HG02943 (cell line): ENCODE measurements at regions not wholly inside any gene's neighbourhood (a gene's known extent, or its start where the extent isn't known, plus 50 kb on each side); places are given as distances from the start of the nearest gene placed in this dataset.

Source experiments
- ATAC-seq: cut with Tn5 transposase; IDR thresholded peaks from one replicate; pipeline ENCODE4 v1.9.1; 2021; ENCODE audit warnings: mild to moderate bottlenecking, low read depth, moderate library complexity; ENCODE audit not compliant: unreplicated experiment

DNA sequence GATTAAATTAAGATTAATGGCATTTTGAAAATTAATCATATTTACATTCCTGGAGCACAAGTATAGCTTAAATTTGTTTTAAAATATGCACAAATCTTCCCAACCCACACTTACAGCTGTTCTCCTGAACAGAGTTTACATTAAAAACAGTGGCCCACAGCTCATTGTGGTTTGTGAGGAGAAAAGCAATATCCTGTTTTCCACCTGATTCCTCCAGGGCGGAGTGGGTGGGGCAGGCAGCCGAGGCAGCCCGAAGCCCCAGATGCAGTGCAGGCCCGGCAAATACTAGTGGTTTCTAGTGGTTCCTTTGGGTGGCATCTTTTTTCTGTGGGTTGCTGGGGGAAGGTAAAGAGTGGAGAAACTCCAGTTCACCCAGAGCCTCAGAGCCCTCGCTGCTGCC, 280.8 kb downstream of the ARHGAP12 start:
- ATAC-seq = no peak

DNA sequence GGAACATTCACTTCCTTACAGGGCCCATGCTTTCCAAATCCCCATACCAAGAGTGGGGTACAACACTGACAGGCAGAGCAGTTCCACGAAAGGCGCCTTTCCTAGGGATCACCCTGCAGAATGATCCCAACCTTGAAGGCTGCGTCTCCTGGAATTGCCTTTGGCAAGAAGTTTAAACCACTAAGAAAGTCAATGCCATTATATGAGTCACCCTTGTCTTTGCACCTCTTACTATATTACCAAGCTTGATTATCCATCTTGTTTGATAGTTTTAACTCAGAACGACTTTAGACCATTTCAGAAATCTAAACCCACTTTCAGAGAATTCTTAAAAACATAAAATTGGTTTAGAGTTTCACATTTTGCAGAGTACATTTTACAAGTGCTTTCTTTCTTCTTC, 282.1 kb downstream of the ARHGAP12 start:
- ATAC-seq = no peak

DNA sequence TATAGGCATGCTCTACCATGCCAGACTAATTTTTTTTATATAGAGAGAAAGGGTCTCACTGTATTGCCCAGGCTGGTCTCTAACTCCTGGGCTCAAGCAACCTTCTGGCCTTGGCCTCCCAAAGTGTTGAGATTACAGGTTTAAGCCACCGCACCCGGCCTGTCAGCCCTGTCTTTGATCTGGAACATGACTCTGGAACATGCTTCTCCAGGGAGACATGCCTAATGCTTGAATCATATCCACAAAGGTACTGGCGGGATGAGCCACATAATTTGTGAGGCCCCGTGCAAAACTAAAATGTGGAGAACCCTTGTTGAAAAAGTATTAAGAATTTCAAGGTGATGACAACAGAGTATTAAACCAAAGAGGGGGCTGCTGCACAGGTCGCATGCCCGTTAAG, 282.8 kb downstream of the ARHGAP12 start:
- no peak for ATAC-seq

DNA sequence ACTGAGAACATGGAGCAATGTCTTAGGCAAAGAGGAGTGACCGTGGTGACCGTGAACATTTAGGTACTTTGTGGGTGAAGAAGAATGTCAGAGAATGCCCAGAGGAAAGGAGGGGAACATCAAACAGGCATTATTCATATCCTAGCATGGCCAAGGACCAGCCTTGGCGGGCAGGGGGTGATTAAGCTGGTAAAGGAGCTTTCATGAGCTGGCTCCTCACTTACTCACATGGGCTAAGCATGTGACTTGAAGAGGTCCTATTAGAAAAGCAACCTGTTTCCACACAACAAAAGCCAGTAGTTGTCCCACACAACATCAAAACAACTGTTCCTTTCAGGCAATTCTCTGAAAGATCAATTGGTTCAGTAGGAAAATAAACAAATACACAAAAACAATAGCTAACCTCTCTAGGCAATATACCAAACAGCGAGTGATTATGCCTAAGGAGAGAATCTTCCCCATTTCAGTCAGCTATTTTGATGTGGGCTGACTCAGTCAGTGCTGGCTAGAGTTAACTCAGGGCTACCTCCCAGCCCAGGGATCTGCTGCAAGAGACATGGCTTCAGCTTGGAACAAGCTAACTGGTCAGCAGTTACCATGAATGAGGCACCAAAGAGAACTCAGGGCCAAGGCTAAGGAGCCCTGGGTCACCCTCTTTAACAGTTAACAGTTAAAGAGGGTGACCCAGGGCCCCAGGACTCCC, 283.5 kb downstream of the ARHGAP12 start:
- no peak for ATAC-seq

DNA sequence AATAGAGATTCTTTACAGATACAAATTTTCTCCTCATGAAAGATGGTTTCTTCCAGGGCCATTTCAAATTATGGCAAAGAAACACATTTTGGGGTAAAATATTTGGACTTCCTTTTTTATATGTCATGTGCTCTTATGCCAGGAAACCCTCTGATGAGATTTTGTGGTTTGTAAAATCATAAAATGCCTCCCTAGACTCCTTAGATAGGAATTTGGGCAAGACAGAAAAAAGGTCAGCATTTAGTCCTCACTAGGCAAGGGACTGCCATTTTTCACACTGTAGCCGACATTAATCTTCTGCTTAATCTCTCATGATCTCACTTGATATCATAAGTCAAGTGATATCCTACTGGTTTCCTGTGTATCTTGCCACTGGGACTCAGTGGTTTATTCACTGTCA, 286.4 kb downstream of the ARHGAP12 start:
- ATAC-seq = no peak

DNA sequence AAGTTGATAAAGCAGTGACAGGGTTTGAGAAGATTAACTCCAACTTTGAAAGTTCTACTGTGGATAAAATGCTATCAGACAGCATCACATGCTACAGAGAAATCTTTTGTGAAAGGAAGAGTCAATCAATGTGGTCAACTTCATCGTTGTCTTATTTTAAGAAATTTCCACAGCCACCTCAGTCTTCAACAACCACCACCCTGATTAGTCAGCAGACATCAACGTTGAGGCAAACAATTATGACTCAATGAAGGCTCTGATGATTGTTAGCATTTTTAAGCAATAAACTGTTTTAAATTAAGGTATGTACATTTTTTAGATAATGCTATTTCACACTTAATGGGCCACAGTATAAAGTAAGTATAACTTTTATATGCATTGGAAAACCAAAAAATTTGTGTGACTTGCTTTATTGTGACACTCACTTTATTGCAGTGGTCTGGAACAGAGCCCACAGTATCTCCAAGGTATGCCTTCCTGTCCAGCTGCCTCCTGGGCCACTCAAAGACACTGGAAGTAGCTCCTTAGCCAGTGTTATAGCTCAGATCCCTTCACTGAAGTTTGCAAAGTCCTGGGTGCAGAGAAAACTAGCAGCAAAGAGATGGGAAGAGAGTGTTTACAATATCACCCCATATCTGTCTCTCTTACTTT, 293.1 kb downstream of the ARHGAP12 start:
- ATAC-seq = no peak

DNA sequence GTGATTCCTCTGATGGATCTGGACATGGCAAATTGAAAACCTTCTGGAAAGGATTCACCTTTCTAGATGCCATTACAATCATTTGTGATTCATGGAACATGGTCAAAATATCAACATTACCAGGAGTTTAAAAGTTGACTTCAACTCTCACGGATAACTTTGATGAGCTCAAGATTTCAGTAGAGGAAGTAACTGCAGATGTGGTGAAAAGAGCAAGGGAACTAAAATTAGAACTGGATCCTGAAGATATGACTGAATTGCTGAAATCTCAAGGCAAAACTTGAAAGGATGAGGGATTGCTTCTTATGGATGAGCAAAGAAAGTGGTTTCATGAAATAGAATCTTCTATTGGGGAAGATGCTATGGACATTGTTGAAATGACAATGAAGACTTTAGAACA, 293.6 kb downstream of the ARHGAP12 start:
- no peak for ATAC-seq

DNA sequence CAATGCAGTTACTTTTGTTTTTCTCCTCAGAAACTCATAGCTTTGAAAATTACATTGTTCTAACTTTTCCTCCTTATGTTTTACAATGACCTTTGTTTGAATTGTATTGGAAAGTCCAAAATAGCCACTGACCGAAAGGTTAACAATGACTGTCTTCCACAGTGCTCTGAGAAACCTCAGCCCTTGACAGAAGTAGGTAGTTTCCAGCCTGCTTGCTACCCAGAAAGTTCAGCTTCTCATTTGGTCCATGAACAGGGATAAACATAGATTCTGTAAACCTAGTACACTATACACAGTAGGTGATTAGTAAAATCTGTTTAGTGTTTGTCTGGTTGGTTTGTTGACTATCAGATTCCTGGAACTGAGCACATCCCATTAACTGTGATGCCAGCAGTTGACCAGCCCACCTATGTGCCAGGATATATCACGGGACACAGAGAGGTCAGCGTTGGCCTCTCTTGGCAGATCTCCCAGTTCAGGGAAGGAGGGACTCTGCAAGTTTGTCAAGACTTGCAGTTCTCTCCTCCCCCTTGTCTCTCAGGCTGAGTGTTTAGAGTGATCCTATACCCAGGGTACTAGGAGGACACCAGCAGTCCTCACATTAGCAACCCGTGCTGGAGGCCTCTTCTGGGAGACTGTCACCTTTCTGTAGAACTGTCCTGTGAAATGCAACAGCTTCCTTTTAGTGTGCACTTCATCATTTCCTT, 297.6 kb downstream of the ARHGAP12 start:
- ATAC-seq = no peak

DNA sequence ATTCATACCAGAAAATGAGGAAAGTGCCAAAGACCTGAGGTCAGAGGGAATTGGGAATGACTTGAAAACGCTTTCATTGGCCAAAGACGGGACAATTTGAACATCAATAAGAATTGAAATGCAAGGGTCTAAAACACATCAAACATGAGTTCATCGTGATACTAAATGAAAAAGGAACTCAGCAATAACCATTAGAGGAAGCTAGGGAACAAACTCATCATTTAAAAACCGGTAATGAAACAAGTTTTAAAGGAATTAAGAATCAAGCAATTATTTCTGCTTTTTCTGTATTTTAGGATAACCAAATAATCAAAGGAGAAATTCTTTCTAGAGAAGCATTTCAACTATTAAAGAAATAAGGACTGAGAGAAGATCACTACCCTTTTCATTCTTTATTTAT, 303.1 kb downstream of the ARHGAP12 start:
- no peak for ATAC-seq

DNA sequence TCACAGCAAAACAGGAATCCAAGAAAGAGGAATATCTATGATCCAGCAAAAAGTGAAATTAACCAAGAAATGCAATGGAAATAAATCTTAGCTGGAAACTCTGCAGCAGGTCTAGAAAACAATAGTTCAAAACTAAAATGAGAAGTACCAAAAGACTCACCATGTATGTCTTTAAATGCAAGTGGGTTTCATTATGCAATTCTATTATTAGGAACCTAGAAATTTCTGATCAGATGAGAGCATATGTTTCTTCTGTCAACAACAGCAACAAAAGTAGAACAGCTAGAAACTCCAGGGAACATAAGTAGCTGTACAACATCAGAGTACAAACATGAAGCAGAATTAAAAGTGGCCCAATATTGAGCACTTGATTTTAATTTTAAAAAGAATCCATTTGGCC, 304.0 kb downstream of the ARHGAP12 start:
- no peak for ATAC-seq

DNA sequence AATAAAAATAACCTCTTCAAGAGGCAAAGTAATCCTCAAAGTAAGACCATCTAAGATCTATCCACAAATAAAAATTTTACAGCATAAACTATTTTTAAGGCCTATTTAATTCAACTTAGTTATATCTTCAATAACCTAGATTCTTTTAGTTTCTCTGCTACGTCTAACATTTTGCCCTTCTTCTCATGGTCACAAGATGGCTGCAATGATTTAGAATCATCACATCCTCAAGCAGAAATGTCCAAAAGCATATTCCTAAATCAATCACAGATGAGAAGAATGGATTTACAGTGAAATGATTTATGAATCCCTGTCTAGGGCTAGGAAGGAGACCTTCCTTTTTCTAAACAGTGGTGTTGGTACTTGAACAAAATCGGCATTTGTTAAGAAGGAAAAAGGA, 304.7 kb downstream of the ARHGAP12 start:
- no peak for ATAC-seq

DNA sequence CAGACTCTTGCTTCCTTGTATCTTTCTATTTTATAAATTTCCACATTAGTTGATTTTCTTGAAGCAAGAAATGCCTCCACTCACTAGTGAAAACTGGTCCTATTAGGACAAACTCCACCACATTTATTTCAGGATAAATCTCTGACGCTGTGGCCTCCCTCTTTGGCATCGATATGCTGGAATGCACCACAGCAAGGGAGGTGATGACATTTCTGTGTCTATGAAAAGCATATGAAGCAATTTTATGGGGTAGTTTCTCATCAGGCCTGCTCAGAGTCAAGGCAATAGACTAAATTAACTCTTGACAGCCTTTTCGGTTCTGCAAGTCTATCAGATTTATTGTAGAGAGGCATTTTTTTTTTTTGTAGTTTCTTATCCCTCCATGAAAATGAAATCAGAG, 304.4 kb downstream of the ZEB1 start:
- ATAC-seq = no peak

DNA sequence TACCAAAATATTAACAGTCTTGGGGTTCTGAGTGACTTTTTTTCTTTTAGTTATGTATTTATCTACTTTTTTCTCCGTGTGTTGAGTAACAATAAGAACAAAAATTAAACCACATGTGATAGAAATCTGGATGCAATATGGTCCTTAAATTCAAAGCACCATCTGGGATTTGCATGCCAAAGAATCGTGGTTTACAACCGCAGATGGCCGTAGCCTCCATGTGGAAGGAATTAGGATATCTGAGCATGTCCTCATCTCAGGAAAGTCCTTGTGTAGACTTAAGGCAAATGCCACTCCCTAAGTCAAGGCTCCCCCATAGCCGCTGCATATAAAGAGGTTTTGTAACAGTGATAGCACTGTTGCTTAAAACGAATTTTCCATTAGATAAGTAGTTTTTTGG, 304.0 kb downstream of the ZEB1 start:
- no peak for ATAC-seq

DNA sequence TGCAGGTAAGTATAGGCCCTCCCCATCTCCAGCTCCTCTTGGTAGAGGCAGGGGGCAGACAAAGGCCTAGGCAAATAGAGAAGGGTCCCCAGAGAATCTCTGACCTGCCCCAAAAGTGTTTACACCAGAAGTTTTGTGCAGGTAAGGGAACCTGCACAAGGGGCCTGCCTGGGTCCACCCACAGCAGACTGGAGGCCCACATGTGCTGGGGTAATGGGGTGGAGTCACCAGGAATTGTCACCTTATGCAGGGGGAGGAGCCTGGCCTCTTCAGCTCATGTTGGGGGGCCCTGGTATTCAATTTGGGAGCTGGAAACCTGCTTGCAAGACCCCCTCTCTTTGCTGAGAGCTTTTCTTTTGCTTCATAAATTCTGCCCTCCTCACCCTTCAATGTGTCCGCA, 302.7 kb downstream of the ZEB1 start:
- ATAC-seq = no peak

DNA sequence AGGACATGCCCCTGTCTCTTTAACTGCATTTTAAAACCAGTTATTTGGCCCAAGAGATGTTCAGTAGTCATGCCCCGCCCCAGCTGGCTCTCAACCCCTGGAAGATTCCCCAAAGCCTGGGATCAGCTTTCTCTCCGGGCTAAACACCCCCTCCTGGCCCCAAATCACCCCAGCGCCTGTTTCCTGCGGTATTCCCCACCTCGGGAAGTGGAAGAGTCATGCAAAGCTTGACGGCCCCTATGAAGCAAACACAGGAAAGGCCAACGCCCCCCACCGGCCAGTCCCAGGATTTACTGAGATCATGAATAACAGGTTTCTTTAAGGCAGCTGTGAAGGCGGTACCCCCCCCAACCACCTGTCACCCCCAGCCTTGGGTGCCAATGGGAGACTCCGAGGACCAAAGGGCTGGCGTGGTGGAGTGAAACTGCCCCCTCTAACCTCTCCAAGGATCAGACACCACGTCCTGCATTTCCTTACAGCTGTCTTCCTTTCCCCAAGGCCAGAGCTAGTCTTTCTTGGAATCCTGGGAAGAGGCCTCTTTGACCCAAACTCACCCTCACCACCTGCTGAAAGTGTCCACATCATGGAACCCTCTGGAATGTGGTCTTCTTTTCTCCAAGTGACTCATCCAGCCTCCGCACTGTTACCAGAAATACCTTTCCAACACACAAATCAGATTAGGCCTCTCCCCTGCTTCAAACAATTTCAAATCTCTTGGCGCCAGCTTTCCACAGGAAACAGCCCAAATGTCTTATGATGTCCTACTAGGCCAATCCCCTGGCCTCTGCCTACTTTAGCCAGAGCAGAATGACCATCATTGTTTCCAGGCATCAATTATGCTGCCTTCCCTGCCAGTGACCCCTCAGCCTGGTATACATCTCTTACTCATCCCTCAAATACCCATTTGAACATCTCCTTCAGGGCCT, 301.5 kb downstream of the ZEB1 start:
- ATAC-seq = no peak

DNA sequence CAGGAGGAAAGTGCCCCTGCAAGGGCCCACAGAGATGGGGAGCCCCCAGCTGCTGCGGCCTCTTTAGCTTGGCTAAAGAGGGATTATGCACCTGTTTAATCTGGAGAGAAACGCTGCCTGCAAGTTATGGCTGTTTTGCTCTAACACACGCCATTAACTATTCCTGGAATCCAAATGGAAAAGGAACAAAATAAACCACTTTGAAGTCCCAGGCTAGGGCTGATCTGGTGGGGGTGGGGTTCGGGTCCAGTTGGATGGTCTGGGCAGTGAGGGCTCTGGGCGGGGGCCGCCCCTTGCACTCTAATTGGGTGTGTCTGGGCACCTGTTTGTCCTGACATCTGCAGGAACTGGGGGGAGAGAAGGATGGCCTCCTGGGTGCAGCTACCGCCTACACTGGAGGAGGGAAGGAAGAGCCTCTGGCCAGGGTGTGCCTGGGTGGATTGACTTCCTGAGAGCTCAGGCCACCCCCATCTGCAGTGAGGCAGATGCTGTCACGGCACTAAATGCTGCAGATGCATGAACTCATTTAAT, 300.6 kb downstream of the ZEB1 start:
- no peak for ATAC-seq

DNA sequence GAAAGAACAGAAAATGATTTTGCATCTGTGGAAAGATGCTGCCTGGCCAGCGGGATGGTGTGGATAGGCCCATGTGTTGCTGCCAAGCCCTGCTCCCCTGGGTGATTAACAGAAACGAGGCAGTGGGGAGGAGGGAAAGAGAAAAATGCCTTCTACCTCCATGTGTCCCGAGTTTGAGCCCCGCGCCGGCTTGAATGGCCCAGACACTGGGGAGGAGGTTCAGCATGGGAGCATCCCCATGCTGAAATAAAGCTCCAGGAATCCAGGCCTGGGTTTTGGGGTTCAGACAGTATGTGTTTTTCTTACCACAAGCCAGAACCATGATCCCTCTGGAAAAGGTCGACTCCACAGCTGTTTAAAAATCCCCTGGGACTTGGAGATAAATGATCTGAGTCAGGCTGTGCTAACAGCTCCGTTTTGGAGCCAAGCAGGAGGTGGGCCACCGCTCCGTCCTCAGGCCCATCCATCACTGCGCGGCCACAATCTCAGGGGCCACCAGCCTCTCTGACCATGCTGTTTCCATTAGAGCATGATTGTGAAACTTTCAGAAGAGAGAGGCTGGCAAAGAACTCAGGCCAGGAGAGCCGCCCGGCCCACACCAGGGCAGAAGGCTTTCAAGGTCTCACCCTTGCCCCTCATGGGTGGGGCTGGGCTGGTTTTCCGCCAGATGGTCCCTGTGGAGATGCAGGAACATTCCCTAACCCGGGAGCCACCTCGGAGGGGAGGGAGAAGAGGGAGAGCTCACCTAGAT, 299.7 kb downstream of the ZEB1 start:
- no peak for ATAC-seq

DNA sequence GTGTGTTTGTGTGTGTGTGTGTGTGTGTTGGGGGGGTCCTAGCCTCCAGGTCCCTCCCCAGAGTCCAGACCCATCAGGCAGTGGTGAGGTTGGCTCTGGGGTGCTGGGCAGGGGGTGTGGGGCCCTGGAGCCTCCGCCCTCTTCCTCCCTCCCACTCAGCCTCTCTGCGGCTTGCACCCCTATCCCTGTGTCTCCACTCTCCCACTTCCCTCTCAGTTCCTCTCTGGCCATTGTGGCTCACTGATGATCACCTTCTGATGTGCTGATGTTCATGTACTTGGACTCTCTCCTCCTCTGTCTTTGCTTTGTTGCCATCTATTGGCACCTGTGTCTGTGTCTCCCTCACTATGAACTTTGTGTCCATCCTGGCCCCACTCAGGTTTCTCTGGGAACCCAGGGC, 298.7 kb downstream of the ZEB1 start:
- no peak for ATAC-seq

DNA sequence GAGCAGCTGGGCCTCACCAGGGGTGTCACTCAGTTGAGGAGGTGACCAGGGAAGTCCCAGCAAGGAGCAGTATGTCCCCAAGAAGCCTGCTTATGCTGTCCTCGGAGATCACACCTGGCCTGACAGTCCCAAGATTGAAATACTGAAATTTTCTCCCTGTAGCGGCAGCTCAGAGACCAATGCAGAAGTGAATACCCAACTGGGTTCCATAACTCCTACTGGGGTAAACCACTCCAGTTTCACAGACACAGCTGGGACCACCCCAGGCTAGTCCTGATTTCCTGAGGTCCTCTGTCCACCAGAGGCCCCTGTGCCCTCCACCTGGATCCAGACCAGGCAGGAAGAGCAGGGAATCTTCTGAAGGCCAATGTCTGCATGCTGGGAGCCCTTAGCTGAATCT, 298.1 kb downstream of the ZEB1 start:
- ATAC-seq = no peak

DNA sequence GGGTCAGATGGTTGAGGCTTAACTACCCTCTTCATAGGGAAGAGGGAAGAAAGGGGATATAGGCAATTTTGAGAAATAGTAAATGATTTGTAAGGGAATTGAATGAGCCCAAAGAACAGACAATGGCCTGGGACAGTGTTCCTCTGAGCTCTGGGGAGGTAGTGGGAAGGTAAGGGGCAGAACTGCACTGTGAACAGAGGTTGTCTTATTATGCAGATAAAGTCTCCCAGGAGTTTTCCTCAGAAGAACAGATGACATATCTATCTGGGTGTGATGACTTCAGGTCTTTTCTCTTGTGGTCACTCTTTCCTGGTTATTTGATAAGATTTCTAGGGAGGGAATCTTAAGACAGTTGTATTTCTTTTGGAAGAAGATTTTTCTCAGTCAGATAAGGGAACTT, 296.1 kb downstream of the ZEB1 start:
- no peak for ATAC-seq
